ENCODE measurements at regions not wholly inside any gene's neighbourhood (a gene's known extent, or its start where the extent isn't known, plus 50 kb on each side); places are given as distances from the start of the nearest gene placed in this dataset.

- H4K8ac ChIP-seq (ENCODE audit: extremely low read depth, insufficient read depth, low read length), result no peak overlapping the region
- no peaks in the 10 kb centered on the region for H3K79me1 ChIP-seq (ENCODE audit: low read depth, low read length)
- no peak overlapping the region for H3K9ac ChIP-seq (replicated peaks in 1 of 4; ENCODE audit: extremely low read depth in 1 of 4, low read depth in 3 of 4, low read length in 3 of 4)
- DNase-seq (ENCODE audit: low read depth in 1 of 2, low spot score in 2 of 2) (no peak), FAIRE-seq (no peak)
- H2BK15ac ChIP-seq (ENCODE audit: low read length), result no peak overlapping the region
- H4K20me1 ChIP-seq (replicated peaks in 1 of 2; ENCODE audit: control insufficient read depth in 1 of 2, insufficient read depth in 2 of 2, low read length in 2 of 2), result no peaks in the 10 kb centered on the region
- no peak overlapping the region for H4K5ac ChIP-seq (ENCODE audit: insufficient read length, low read depth, low read length)
- no peak overlapping the region for H2AK5ac ChIP-seq (ENCODE audit: low read depth, low read length)
- H3K79me2 ChIP-seq (ENCODE audit: control insufficient read depth in 1 of 2, insufficient read depth in 2 of 2, low read length in 2 of 2), result no peaks in the 10 kb centered on the region
- no peak overlapping the region for H2BK12ac ChIP-seq (ENCODE audit: low read depth, low read length)
- no peak overlapping the region for H3K18ac ChIP-seq (ENCODE audit: extremely low read depth, low read length)
- no peak overlapping the region for H2BK5ac ChIP-seq (ENCODE audit: low read depth, low read length)
- no peak overlapping the region for H3K27ac ChIP-seq (ENCODE audit: low read depth, low read length)
- no peak overlapping the region for H2BK120ac ChIP-seq (replicated peaks; ENCODE audit: low read depth, low read length)
- no peak overlapping the region for H3K4ac ChIP-seq (replicated peaks; ENCODE audit: insufficient read length, low read depth, low read length)
- H2AFZ ChIP-seq (ENCODE audit: low read length), result no peak overlapping the region
- H3K23ac ChIP-seq (ENCODE audit: insufficient read length), result no peak overlapping the region
- H3K56ac ChIP-seq (replicated peaks; ENCODE audit: insufficient read length, low read depth, low read length), result no peak overlapping the region
- no peak overlapping the region for H3K4me3 ChIP-seq (ENCODE audit: extremely low read depth in 1 of 4, insufficient read depth in 2 of 4, low read depth in 3 of 4, low read length in 4 of 4)
- no peaks in the 10 kb centered on the region for H3K23me2 ChIP-seq (ENCODE audit: low read depth, low read length)
- H2BK20ac ChIP-seq (ENCODE audit: low read length), result no peak overlapping the region
- CTCF ChIA-PET (ENCODE audit: partially characterized antibody), result interaction anchor here (0.6 to 1.0 kb wide), 2 partner anchors 13 to 294 kb away, joined by 3 to 4 read pairs; no protein-coding TSS in a partner anchor
- 96% methylated on average over 5 of the region's 5 CpGs; no CpG with 5 or more reads in 1 of the 2 experiments for WGBS, 2 experiments (ENCODE audit: extremely low coverage in 1 of 2, insufficient coverage in 1 of 2, insufficient read length in 1 of 2, insufficient replicate concordance in 2 of 2, low coverage in 1 of 2, low lambda C conversion rate in 2 of 2, missing lambda C conversion rate in 1 of 2)
- H3K36me3 ChIP-seq (ENCODE audit: control insufficient read depth in 2 of 4, insufficient read depth in 4 of 4, low read length in 3 of 4), result no peaks in the 10 kb centered on the region
- H3K4me2 ChIP-seq (ENCODE audit: insufficient read depth in 1 of 2, low read depth in 2 of 2, low read length in 2 of 2), result no peak overlapping the region
- peaks cover 0 to 5% (median 4%) of the 10 kb centered on the region in 4 experiments; a peak in 4 of 7 replicates for H3K4me1 ChIP-seq (replicated peaks in 1 of 4; ENCODE audit: control insufficient read depth in 3 of 4, insufficient read depth in 4 of 4, low read length in 3 of 4)
- H3K9me3 ChIP-seq (ENCODE audit: insufficient read depth in 2 of 2, low read depth in 1 of 2, low read length in 1 of 2), result no peaks in the 10 kb centered on the region
- POLR2A ChIA-PET (ENCODE audit: partially characterized antibody), result no interaction called here
- no peaks in the 10 kb centered on the region for H3K27me3 ChIP-seq (replicated peaks in 1 of 4; ENCODE audit: control insufficient read depth in 3 of 4, extremely low read depth in 1 of 4, insufficient read depth in 3 of 4, low read length in 3 of 4)
- H4K91ac ChIP-seq (replicated peaks; ENCODE audit: insufficient read length, low read length), result no peak overlapping the region
- H3K14ac ChIP-seq (ENCODE audit: insufficient read length), result no peak overlapping the region
- TF ChIP-seq SUZ12 (IDR thresholded peaks at IDR 0.05; ENCODE audit: low read length), result no peak
- TF ChIP-seq SIRT6 (IDR thresholded peaks at IDR 0.05; ENCODE audit: low read length), result no peak
- TF ChIP-seq POU5F1 (IDR thresholded peaks at IDR 0.05; ENCODE audit: low read depth, low read length), result no peak
- no peak for TF ChIP-seq JUN (IDR thresholded peaks at IDR 0.05; ENCODE audit: low read depth, low read length)
- TF ChIP-seq TEAD4 (IDR thresholded peaks at IDR 0.05; ENCODE audit: low read depth, low read length), result no peak
- TF ChIP-seq SIN3A (conservative IDR thresholded peaks at IDR 0.05 in 1 of 2, IDR thresholded peaks at IDR 0.05 in 1 of 2; ENCODE audit: low read depth in 1 of 2, low read length in 2 of 2), result no peak
Measured at GRCh38 chr7:26487780-26488515, 196.3 kb downstream of the SNX10 start.
